ENCODE measurements at regions not wholly inside any gene's neighbourhood (a gene's known extent, or its start where the extent isn't known, plus 50 kb on each side); places are given as distances from the start of the nearest gene placed in this dataset.

DNA sequence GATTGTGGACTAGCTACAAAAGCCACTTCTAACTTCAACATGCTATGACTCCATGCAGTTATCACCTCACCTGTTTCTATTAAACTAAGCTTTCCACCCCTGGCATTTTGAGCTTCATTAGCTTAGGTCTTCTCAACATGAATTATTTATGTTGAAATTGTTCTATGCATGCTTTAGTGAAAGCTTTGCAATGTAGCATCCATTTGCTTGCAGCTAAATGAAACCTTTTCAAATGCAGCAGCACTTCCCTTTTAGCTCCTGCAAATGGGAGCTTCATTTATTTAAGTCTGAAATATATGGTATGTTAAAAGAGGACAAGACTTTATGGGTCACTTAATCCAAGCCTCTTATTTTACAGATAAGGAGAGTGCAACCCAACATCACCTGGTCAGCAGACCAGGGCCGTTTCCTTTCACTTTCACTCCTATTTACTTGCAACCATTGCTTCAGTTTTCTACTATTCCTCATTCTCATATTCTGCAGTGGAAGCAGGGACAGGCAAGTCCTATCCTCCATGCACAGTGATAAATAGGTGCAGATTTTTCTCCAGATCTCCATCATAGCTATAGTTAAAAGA, 56.4 kb upstream of the SAMSN1 start:
- FAIRE-seq: peak; percentile 45
- DNase-seq (ENCODE audit: insufficient read length, low spot score): no peak
- no peak for TF ChIP-seq POLR2AphosphoS5 (IDR thresholded peaks at IDR 0.05; ENCODE audit: low read depth, low read length)
- peak; percentile 46; the same call in 1 of the 2 replicates for TF ChIP-seq SPI1 (IDR thresholded peaks at IDR 0.05; ENCODE audit: low read depth, low read length)
- TF ChIP-seq PAX5 (IDR thresholded peaks at IDR 0.05; ENCODE audit: insufficient read depth, low read length, severe bottlenecking): no peak

DNA sequence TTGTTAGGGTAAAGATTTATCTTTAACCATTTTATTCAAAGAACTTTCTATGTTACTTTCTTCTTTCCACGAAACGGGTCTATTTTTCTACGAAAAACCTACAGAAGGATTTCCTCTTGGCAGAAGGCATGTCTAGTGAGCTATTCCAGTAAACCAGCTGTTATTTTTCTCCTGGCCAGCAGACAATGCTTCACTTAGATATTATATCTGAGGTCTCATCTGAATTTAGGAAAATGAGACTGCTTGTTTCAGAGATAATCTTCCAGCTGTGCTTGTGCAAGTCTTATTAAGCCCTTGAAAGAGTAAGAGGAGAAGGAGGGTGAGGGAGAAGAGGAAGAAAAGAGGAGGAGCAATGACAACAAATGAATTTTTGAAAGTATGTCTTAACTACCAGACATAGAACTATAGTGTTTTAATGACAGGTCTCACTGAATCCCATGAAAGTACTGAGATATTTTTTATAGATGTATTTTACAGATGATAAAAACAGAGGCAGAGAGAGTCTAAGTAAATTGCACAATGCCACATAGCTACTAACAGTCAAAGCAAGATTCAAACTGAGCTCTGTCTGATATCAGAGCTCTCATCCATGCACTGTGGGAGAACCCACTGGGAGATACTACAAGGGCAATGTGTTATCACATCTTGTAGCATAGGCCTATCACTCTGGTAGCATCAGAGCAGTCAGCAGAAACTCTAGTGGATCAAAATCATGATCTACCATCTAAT, 54.6 kb upstream of the SAMSN1 start:
- TF ChIP-seq SPI1 (IDR thresholded peaks at IDR 0.05; ENCODE audit: low read depth, low read length): no peak
- TF ChIP-seq POLR2A (IDR thresholded peaks at IDR 0.05; ENCODE audit: low read depth, low read length): no peak
- no peak for TF ChIP-seq POLR2AphosphoS5 (IDR thresholded peaks at IDR 0.05; ENCODE audit: low read depth, low read length)
- no peak for TF ChIP-seq TAF1 (IDR thresholded peaks at IDR 0.05; ENCODE audit: low read depth, low read length)
- TF ChIP-seq PAX5 (IDR thresholded peaks at IDR 0.05; ENCODE audit: insufficient read depth, low read length, severe bottlenecking): no peak
- FAIRE-seq (peak; percentile 43), DNase-seq (ENCODE audit: insufficient read length, low spot score) (no peak)

- TF ChIP-seq POU2F2 (IDR thresholded peaks at IDR 0.05; ENCODE audit: low read depth, low read length): no peak
- no peak for TF ChIP-seq PAX5 (IDR thresholded peaks at IDR 0.05; ENCODE audit: insufficient read depth, low read length, severe bottlenecking)
- no peak for TF ChIP-seq POLR2AphosphoS5 (IDR thresholded peaks at IDR 0.05; ENCODE audit: low read depth, low read length)
- TF ChIP-seq SPI1 (IDR thresholded peaks at IDR 0.05; ENCODE audit: low read depth, low read length): no peak
- TF ChIP-seq POLR2A (IDR thresholded peaks at IDR 0.05; ENCODE audit: low read depth, low read length): no peak
- TF ChIP-seq TAF1 (IDR thresholded peaks at IDR 0.05; ENCODE audit: low read depth, low read length): no peak
- FAIRE-seq: no peak
- DNase-seq (ENCODE audit: insufficient read length, low spot score): no peak
Observed at GRCh38 chr21:14598065-14598464, 52.0 kb upstream of the SAMSN1 start.

Measured in GM12891 (cell line).